Upper lobe of left lung (tissue), 6 donors: ENCODE measurements at regions not wholly inside any gene's neighbourhood (a gene's known extent, or its start where the extent isn't known, plus 50 kb on each side); places are given as distances from the start of the nearest gene placed in this dataset.

Source experiments
- ATAC-seq, 2 donors: fragments of 200-7000 bp; cut with Tn5 transposase; one replicate each; pipeline ENCODE4 v1.9.1; 2022; ENCODE audit warnings: mild to moderate bottlenecking in 2 of 2, moderate library complexity in 2 of 2; ENCODE audit not compliant: low FRiP score in 2 of 2
- DNase-seq, 2 donors: peaks; one replicate each; pipeline ENCODE4 v3.0.0-alpha.2; 2019 to 2020
- H3K27ac ChIP-seq, 4 donors: fragments of 200-600 bp; sonication (generic); one replicate each; pipeline ENCODE4 v1.5.1; 2016 to 2019
- H3K27me3 ChIP-seq, 4 donors: fragments of 200-600 bp; sonication (generic); one replicate each; pipeline ENCODE4 v1.5.1; 2017 to 2019
- H3K36me3 ChIP-seq, 4 donors: fragments of 200-600 bp; sonication (generic); one replicate each; pipeline ENCODE4 v1.5.1; 2016 to 2019
- H3K4me1 ChIP-seq, 4 donors: fragments of 200-600 bp; sonication (generic); one replicate each; pipeline ENCODE4 v1.5.1; 2018 to 2019
- H3K4me3 ChIP-seq, 4 donors: fragments of 200-600 bp; sonication (generic); one replicate each; pipeline ENCODE4 v1.5.1; 2017 to 2019; ENCODE audit warnings: mild to moderate bottlenecking in 2 of 4, moderate library complexity in 1 of 4
- H3K9me3 ChIP-seq, 4 donors: fragments of 200-600 bp; sonication (generic); one replicate each; pipeline ENCODE4 v1.5.1; 2018 to 2019
- CTCF ChIP-seq, 6 experiments: fragments of 450-650 bp in 4 of 6; fragments of 200-600 bp in 2 of 6; sonication (generic) in 2 of 6; IDR thresholded peaks; one replicate each; pipeline ENCODE4 v1.5.1; 2016 to 2019; ENCODE audit warnings: antibody characterized with exemption in 6 of 6
- EP300 ChIP-seq, 4 donors: sonication (generic); formaldehyde crosslinking; IDR thresholded peaks; one replicate each; pipeline ENCODE4 v1.5.1; 2017; ENCODE audit warnings: antibody characterized with exemption in 4 of 4, control low read depth in 2 of 4
- POLR2A ChIP-seq, 4 donors: fragments of 450-650 bp; IDR thresholded peaks; one replicate each; pipeline ENCODE4 v1.5.1; 2016 to 2017; ENCODE audit warnings: antibody characterized with exemption in 4 of 4, mild to moderate bottlenecking in 2 of 4
- POLR2AphosphoS5 ChIP-seq, 2 donors: sonication (generic); formaldehyde crosslinking; IDR thresholded peaks; one replicate each; pipeline ENCODE4 v1.5.1; 2017; ENCODE audit warnings: antibody characterized with exemption in 2 of 2
- WGBS, 2 donors: methylation state at CpG; one replicate each; pipeline ENCODE4 v1.1.5; 2017 to 2018; 5-methylcytosine and 5-hydroxymethylcytosine counted together
- donor health status: DM: no; HTN: no; CAD: no; lungs with moderate emphysema.
- donor health status: DM: no; HTN: yes; CAD: no; lungs with severe emphysema.

- TF ChIP-seq POLR2AphosphoS5 (IDR thresholded peaks at IDR 0.05) (no peak), EP300 (IDR thresholded peaks at IDR 0.05) (no peak), POLR2A (IDR thresholded peaks at IDR 0.05) (no peak), CTCF (IDR thresholded peaks at IDR 0.05) (no peak)
- no peaks in the 10 kb centered on the region for H3K27me3 ChIP-seq
- no peaks in the 10 kb centered on the region for H3K36me3 ChIP-seq
- ATAC-seq (no peak), DNase-seq (no peak)
- H3K4me3 ChIP-seq = no peak overlapping the region
- WGBS, 2 donors = 61 to 67% methylated on average over 3 of the region's 3 CpGs
- peaks cover 0 to 4% (median 0%) of the 10 kb centered on the region in 4 donors for H3K4me1 ChIP-seq
- no peak overlapping the region for H3K27ac ChIP-seq
- H3K9me3 ChIP-seq = no peaks in the 10 kb centered on the region
Observed at GRCh38 chr1:81377406-81377805, 423.3 kb upstream of the ADGRL2 start.

- Histone ChIP-seq H3K9me3 (no peaks in the 10 kb centered on the region), H3K4me1 (no peaks in the 10 kb centered on the region), H3K4me3 (no peak overlapping the region), H3K27me3 (no peaks in the 10 kb centered on the region), H3K27ac (no peak overlapping the region), H3K36me3 (no peaks in the 10 kb centered on the region)
- TF ChIP-seq POLR2A (IDR thresholded peaks at IDR 0.05) (no peak), POLR2AphosphoS5 (IDR thresholded peaks at IDR 0.05) (no peak), CTCF (IDR thresholded peaks at IDR 0.05) (no peak), EP300 (IDR thresholded peaks at IDR 0.05) (no peak)
- DNase-seq (no peak), ATAC-seq (no peak)
- WGBS, 2 donors = 85 to 90% methylated on average over 5 of the region's 5 CpGs
Observed at GRCh38 chr1:81375884-81376548, 424.7 kb upstream of the ADGRL2 start.

- ATAC-seq = no peak
- no peak for DNase-seq
- Histone ChIP-seq H3K4me1 (no peaks in the 10 kb centered on the region), H3K4me3 (no peak overlapping the region), H3K27ac (no peak overlapping the region), H3K36me3 (no peaks in the 10 kb centered on the region), H3K27me3 (no peaks in the 10 kb centered on the region), H3K9me3 (no peaks in the 10 kb centered on the region)
- 96 to 100% methylated on average over 5 of the region's 5 CpGs for WGBS, 2 donors
- TF ChIP-seq POLR2A (IDR thresholded peaks at IDR 0.05) (no peak), POLR2AphosphoS5 (IDR thresholded peaks at IDR 0.05) (no peak), CTCF (IDR thresholded peaks at IDR 0.05) (no peak), EP300 (IDR thresholded peaks at IDR 0.05) (no peak)
Observed at GRCh38 chr1:81374481-81374880, 426.3 kb upstream of the ADGRL2 start.

GRCh38 chr1:81371864-81372263, 428.9 kb upstream of the ADGRL2 start:
- ATAC-seq (no peak), DNase-seq (no peak)
- no peak overlapping the region for H3K27ac ChIP-seq
- no peaks in the 10 kb centered on the region for H3K9me3 ChIP-seq
- H3K36me3 ChIP-seq = no peaks in the 10 kb centered on the region
- H3K4me3 ChIP-seq = no peak overlapping the region
- TF ChIP-seq EP300 (IDR thresholded peaks at IDR 0.05) (no peak), POLR2AphosphoS5 (IDR thresholded peaks at IDR 0.05) (no peak)
- H3K27me3 ChIP-seq = no peaks in the 10 kb centered on the region
- no peaks in the 10 kb centered on the region for H3K4me1 ChIP-seq
- 76% methylated on average over 3 of the region's 3 CpGs for WGBS, 2 donors

- Histone ChIP-seq H3K27me3 (no peaks in the 10 kb centered on the region), H3K36me3 (no peaks in the 10 kb centered on the region), H3K4me1 (no peaks in the 10 kb centered on the region), H3K9me3 (no peaks in the 10 kb centered on the region), H3K27ac (no peak overlapping the region), H3K4me3 (no peak overlapping the region)
- DNase-seq (no peak), ATAC-seq (no peak)
- TF ChIP-seq EP300 (IDR thresholded peaks at IDR 0.05) = no peak
- TF ChIP-seq CTCF (IDR thresholded peaks at IDR 0.05) = no peak
- no peak for TF ChIP-seq POLR2A (IDR thresholded peaks at IDR 0.05)
- no peak for TF ChIP-seq POLR2AphosphoS5 (IDR thresholded peaks at IDR 0.05)
Observed at GRCh38 chr1:81369833-81370232, 430.9 kb upstream of the ADGRL2 start.
